Esophagus muscularis mucosa (tissue), 4 donors: ENCODE measurements at regions not wholly inside any gene's neighbourhood (a gene's known extent, or its start where the extent isn't known, plus 50 kb on each side); places are given as distances from the start of the nearest gene placed in this dataset.
"Not testable (repeated sequence)": the region's sequence is repeated elsewhere in the genome, so short reads cannot be mapped to it uniquely, and the experiment has no call there.

Experiments used
- CTCF ChIP-seq, 3 experiments: fragments of 200-600 bp in 2 of 3; fragments of 450-650 bp in 1 of 3; sonication (generic) in 2 of 3; IDR thresholded peaks; one replicate each; pipeline ENCODE4 v1.5.1; 2017 to 2019; ENCODE audit warnings: antibody characterized with exemption in 3 of 3, mild to moderate bottlenecking in 2 of 3, moderate library complexity in 1 of 3
- EP300 ChIP-seq: sonication (generic); formaldehyde crosslinking; IDR thresholded peaks from one replicate; pipeline ENCODE4 v1.6.1; 2017; ENCODE audit warnings: antibody characterized with exemption
- POLR2A ChIP-seq: fragments of 450-650 bp; IDR thresholded peaks from one replicate; pipeline ENCODE4 v1.6.1; 2017; ENCODE audit warnings: antibody characterized with exemption, moderate library complexity, mild to moderate bottlenecking, low read depth
- POLR2AphosphoS5 ChIP-seq, 2 donors: sonication (generic); formaldehyde crosslinking; IDR thresholded peaks; one replicate each; pipeline ENCODE4 v1.6.1; 2017; ENCODE audit warnings: antibody characterized with exemption in 2 of 2

- not testable (repeated sequence) for TF ChIP-seq POLR2A; CTCF (IDR thresholded peaks at IDR 0.05); POLR2AphosphoS5 (IDR thresholded peaks at IDR 0.05); EP300
These were observed 272.4 kb upstream of the SFSWAP start for GRCh38 chr12:131438493-131438835.
